Cardiac septum (tissue), 1 donor: ENCODE measurements at regions not wholly inside any gene's neighbourhood (a gene's known extent, or its start where the extent isn't known, plus 50 kb on each side); places are given as distances from the start of the nearest gene placed in this dataset.
"Not testable (repeated sequence)": the region's sequence is repeated elsewhere in the genome, so short reads cannot be mapped to it uniquely, and the experiment has no call there.

Experiments
- DNase-seq: peaks from one replicate; pipeline ENCODE4 v3.0.0-alpha.2; 2020; ENCODE audit warnings: low spot score
- intact Hi-C: fragments of 100-400 bp; cut with DNase I; formaldehyde crosslinking; loops from one replicate; pipeline ENCODE4 v1.14.0; 2022
- donor health status: DM: no; HTN: no; CAD: no.

GRCh38 chr16:29286161-29286560 lies 120.3 kb downstream of the NPIPB11 start:
- DNase-seq, intact Hi-C loops: not testable (repeated sequence)

DNA sequence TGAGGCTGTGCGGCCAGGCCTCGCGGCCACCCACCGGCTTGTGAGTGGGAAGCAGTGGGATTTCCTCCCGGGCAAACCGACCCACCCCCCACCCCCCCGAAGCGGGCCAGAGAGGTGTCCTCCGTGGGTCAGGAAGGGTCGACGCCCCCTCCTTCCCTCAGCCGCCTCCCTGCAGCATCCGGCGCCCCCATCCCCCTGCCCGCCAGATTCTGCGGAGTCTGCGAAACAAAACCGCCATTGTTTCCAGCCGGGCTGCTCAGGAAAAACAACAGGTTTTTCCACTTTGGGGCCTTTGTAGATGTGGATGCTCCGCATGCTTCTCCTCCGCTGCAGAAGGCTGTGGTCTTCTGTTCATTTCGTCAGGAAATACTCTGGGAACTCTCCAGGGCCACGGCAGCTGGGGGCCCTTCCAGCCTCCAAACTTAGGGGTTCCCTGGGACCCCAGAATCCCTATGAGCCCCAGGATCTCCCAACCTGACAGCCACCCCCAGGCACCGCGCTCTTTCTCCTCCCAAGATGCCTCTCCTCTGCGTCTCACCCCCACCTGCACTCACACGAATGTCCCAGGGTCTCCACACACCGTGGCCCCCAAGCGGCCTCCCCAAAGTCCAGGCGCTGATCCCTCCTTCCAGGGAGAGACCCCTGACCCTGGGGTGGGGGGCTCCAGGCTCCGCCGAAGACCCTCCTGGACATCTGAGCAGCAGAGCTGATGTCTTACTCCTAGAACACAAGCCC lies 121.2 kb downstream of the NPIPB11 start:
- DNase-seq, intact Hi-C loops: not testable (repeated sequence)

DNA sequence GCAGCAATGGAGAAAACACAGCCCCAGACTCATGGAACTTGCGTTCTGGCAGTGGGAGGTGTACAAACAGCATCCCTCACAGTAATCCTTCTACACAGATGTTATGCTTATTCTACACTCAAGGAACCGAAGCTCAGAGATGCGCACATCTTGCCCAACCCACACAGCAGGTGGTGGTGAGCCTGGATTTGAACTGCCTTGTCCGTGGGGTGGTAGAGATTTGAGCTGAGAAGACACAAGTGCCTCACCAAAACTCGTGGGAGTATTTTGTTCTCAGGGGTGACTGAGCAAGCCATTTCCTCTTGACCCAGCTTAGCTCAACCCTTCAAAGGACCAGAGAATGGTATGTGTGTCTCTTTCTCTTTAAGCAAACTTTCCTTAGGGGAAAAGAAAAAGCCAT lies 121.8 kb downstream of the NPIPB11 start:
- DNase-seq, intact Hi-C loops: not testable (repeated sequence)

GRCh38 chr16:29284159-29284558 lies 122.4 kb downstream of the NPIPB11 start:
- DNase-seq, intact Hi-C loops: not testable (repeated sequence)

GRCh38 chr16:29278097-29278871 lies 128.2 kb downstream of the NPIPB11 start:
- DNase-seq, intact Hi-C loops: not testable (repeated sequence)

- intact Hi-C loops, result not testable (repeated sequence)
These were observed 130.1 kb downstream of the NPIPB11 start for GRCh38 chr16:29276446-29276845.

GRCh38 chr16:29274055-29275035 lies 132.2 kb downstream of the NPIPB11 start:
- intact Hi-C loops, result not testable (repeated sequence)

More at GRCh38 chr16:29276446-29276845, 130.1 kb downstream of the NPIPB11 start:
- not testable (repeated sequence) for DNase-seq

GRCh38 chr16:29273298-29274054 lies 133.0 kb downstream of the NPIPB11 start:
- intact Hi-C loops, result not testable (repeated sequence)

More at GRCh38 chr16:29274055-29275035, 132.2 kb downstream of the NPIPB11 start:
- not testable (repeated sequence) for DNase-seq

GRCh38 chr16:29271721-29272675 lies 134.5 kb downstream of the NPIPB11 start:
- intact Hi-C loops, DNase-seq: not testable (repeated sequence)

More at GRCh38 chr16:29273298-29274054, 133.0 kb downstream of the NPIPB11 start:
- DNase-seq, result not testable (repeated sequence)

GRCh38 chr16:29270923-29271322 lies 135.6 kb downstream of the NPIPB11 start:
- DNase-seq, intact Hi-C loops: not testable (repeated sequence)

- DNase-seq, intact Hi-C loops: not testable (repeated sequence)
These were observed 136.5 kb downstream of the NPIPB11 start for GRCh38 chr16:29270033-29270432.

- DNase-seq, intact Hi-C loops: not testable (repeated sequence)
These were observed 137.2 kb downstream of the NPIPB11 start for GRCh38 chr16:29269192-29269811.

DNA sequence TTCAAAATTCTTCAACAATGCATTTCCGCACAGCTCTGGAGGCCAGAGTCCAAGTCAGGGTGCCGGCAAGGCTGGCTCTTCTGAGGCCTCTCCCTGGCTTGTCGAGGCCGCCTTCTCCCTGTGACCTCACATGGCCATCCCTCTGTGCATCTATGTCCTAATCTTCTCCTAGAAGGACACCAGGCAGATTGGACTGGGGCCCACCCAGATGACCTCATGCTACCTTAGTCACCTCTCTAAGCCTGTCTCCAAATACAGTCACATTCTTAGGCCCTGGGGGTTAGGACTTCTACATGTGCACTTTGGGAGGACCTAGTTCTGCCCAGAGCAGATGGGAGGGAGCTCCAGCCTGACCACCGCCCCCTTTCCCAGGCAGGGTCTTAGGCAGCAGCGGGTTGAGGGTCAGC lies 137.7 kb downstream of the NPIPB11 start:
- DNase-seq, intact Hi-C loops: not testable (repeated sequence)

DNA sequence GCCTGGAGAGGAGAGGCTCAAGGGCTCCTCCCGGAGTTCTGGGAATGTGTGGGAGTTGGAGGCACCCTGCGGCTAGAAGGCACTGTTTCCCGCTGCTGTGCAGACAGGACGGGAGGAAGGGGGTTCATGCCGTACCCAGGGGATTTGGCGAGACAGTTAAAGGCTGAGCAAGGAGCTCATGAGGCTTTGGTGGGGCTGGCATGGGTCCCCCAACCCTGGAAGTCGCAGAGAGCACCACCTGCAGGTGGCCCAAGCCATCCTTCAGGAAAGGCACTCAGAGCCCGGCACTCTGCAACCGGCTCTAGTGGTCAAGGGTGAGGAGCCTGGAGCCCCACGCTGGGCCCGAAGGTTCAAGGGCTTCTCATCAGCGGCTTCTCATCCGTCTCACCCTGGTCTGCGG lies 138.2 kb downstream of the NPIPB11 start:
- intact Hi-C loops, DNase-seq: not testable (repeated sequence)

DNA sequence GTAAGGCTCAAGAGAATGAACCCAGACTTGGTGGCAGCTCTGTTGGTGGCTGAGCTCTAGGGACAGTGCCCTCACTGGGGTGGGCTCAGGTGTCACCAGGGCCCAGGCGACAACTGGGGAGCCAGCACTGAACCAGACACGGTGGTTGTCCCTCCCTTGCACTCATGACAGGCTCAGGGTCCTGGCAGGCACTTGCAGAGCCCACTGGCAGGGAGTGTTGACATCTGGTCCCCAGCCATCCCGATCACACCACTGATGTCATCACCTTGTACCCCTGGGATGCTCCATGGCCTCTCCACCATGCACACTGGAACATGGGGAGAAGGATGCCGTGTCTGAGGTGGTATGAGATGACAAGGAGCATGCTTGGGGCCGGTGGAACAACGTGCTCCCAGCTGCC lies 138.6 kb downstream of the NPIPB11 start:
- DNase-seq, intact Hi-C loops: not testable (repeated sequence)

- DNase-seq, intact Hi-C loops: not testable (repeated sequence)
These were observed 139.4 kb downstream of the NPIPB11 start for GRCh38 chr16:29267055-29267619.

GRCh38 chr16:29266612-29267011 lies 139.9 kb downstream of the NPIPB11 start:
- intact Hi-C loops, DNase-seq: not testable (repeated sequence)
